Fibroblast of the aortic adventitia (primary cell): ENCODE measurements at regions not wholly inside any gene's neighbourhood (a gene's known extent, or its start where the extent isn't known, plus 50 kb on each side); places are given as distances from the start of the nearest gene placed in this dataset.

Source experiments
- DNase-seq: peaks from one replicate; pipeline ENCODE4 v3.0.0-alpha.2; 2010; ENCODE audit warnings: low read depth
- H3K4me3 ChIP-seq: 2 replicates; pipeline ENCODE4 v1.5.1; 2011; ENCODE audit warnings: low read depth, mild to moderate bottlenecking, control low read depth, low read length, moderate library complexity
- TF ChIP-seq, protein P1 (sequence below): IDR thresholded peaks from 2 replicates; pipeline ENCODE4 v1.5.1; 2011; ENCODE audit warnings: mild to moderate bottlenecking, low read length, control low read depth, inconsistent platforms; ENCODE audit not compliant: insufficient read depth

GRCh38 chr15:94535298-94536048 lies 304.1 kb downstream of the MCTP2 start:
- H3K4me3 ChIP-seq = no peak overlapping the region
- TF ChIP-seq, protein P1, sequence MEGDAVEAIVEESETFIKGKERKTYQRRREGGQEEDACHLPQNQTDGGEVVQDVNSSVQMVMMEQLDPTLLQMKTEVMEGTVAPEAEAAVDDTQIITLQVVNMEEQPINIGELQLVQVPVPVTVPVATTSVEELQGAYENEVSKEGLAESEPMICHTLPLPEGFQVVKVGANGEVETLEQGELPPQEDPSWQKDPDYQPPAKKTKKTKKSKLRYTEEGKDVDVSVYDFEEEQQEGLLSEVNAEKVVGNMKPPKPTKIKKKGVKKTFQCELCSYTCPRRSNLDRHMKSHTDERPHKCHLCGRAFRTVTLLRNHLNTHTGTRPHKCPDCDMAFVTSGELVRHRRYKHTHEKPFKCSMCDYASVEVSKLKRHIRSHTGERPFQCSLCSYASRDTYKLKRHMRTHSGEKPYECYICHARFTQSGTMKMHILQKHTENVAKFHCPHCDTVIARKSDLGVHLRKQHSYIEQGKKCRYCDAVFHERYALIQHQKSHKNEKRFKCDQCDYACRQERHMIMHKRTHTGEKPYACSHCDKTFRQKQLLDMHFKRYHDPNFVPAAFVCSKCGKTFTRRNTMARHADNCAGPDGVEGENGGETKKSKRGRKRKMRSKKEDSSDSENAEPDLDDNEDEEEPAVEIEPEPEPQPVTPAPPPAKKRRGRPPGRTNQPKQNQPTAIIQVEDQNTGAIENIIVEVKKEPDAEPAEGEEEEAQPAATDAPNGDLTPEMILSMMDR = no peak
- DNase-seq = no peak

DNA sequence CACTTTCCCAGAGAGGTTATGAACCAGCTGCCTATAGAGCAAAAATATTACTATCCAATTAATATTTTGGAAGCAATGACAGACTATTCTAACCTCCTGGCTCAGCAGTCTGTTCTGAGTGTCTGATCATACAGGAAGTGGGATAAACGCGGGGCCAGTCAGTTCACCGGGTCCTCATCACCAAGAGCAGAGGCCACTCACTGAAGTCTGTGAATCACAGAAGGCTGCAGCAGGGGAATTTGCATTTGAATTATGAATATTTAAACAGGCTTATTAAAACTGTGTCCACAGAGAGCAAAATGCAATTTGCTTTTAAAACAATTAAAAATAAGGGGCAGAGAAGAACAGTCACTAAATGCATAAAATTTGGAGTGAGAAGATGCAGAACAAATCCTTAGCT lies 305.2 kb downstream of the MCTP2 start:
- TF ChIP-seq, protein P1 = no peak
- no peak for DNase-seq
- H3K4me3 ChIP-seq = no peak overlapping the region

DNA sequence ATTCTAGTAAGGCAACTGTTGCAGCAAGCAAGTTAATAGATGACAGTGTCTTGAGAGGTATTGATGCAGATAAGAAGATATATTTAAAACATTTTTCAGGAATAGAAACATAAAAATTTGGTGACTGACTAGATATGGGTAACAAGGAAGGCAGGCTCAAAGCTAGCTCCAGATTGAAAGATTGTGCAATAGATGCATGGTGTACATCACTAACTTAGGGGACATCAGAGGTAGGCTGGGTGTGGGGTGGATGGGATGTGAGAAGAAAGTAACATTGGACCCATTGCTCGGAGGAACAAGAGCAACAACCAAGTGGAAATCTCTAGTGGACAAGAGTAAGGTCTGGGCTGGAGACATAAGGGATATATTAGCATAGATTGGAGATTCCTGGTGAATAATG lies 306.9 kb downstream of the MCTP2 start:
- H3K4me3 ChIP-seq = no peak overlapping the region
- no peak for DNase-seq
- TF ChIP-seq, protein P1 = no peak

DNA sequence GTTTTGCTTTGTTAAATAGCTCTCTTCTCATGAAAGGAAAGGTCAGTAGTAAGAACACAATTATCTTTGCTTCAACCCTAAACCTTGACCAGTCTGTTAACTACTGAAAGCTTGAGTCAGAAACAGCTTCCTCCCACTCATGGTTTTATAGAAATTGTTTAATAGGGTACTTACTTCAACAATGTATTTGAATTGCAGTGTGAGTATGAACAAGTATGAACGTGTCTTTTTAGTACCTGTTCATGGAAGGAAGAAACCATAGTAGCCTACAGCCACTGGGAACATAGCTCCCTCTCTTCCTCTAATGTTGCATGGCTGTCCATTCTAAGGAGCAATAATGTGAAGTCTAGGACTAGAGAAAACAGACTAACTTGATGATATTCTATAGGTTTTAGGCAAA lies 311.0 kb downstream of the MCTP2 start:
- no peak for DNase-seq
- no peak overlapping the region for H3K4me3 ChIP-seq
- TF ChIP-seq, protein P1 = no peak

- H3K4me3 ChIP-seq = no peak overlapping the region
- no peak for DNase-seq
- TF ChIP-seq, protein P1 = no peak
These were observed 315.4 kb downstream of the MCTP2 start for GRCh38 chr15:94546808-94547207.

DNA sequence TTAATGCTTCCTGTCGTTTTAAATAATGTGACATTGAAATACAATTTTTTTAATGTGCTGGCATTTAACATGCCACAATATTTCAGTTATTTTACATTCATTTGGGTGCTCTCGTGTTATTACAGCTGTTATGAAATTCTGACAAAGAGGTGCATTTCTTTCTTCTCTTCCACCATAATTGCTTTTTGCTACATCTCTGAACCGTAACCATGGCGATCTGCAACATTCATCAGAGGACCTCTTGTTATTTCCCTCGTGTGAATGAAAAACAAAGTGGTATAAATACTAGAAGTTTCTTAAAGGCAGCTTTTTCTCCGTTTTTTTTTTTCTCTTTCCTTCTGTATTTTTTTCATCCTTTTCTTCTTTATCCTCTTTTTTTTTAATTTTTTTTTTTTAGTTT lies 316.4 kb downstream of the MCTP2 start:
- no peak overlapping the region for H3K4me3 ChIP-seq
- DNase-seq = no peak
- TF ChIP-seq, protein P1 = no peak
